ENCODE measurements at regions not wholly inside any gene's neighbourhood (a gene's known extent, or its start where the extent isn't known, plus 50 kb on each side); places are given as distances from the start of the nearest gene placed in this dataset.
A peak's percentile ranks its signal among the peaks of the same experiment; 100 is the strongest.

DNA sequence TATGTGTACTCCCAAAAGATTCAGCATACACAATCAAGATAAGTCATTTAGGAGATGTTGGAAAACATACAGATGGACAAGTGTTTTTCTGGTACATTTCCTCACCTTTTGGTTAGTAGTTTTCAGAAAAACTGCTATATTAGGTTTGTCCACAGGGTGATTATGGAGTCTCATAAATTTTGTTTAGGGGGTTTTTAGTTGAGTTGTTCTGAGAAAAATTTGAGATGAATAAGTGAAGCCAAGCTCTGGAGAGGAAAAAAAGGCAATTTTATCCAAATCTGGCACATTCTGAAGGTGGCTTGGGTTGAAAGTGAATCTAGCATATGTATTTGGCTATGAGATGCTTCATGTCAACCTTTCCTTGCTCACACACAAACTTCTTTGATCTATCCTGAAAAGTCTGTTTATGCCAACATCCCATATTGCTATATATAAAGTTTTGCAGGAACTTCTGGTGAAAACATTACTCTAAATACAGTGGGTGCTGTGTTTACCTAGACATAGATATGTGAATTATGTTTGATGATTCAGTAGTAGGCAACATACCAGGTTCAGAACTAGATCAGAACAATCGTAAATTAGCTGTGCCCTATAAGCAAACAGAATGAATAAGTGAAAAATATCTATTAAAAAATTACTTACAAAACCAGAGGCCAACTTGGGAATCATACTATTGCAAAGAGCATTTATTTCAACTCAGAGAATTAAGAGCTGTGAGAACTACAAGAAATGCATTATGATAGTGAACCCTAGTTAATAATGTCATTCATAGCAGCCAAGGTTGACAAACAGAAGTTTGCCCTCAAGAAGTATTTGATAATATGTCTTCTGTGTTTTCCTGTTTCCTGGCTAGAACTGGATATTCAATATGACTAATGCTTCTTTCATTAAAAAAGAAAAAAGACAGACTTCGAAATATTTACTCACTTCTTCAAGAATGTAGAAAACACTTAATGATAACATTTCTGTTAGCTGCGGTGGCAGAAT, 552.0 kb downstream of the IRS1 start:
- no peak for DNase-seq (ENCODE audit: low read depth in 4 of 4, low spot score in 2 of 4)

- no peak for DNase-seq (ENCODE audit: low read depth in 4 of 4, low spot score in 2 of 4)
Observed at GRCh38 chr2:226234187-226234586, 565.4 kb downstream of the IRS1 start.

GRCh38 chr2:226233388-226233787, 566.2 kb downstream of the IRS1 start:
- no peak for DNase-seq (ENCODE audit: low read depth in 4 of 4, low spot score in 2 of 4)

DNA sequence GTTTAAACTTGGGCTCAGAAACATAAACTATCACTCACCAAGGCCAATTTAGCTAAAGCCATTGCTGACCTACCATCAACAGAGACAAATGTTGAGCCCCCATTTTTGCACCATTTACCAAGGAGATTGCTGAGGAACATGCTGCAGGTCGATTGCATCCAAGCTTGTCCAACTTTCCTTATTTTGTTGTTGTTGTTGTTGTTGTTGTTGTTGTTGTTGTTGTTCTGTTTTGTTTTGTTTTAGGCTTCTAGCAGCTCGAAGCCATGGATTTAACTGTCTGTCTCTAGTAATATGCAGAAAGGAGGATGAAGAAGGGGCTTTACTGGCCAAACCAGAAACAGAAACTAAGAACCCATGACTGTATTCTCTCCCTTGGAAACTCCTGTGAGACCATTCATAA, 571.5 kb downstream of the IRS1 start:
- no peak for DNase-seq (ENCODE audit: low read depth in 4 of 4, low spot score in 2 of 4)

DNA sequence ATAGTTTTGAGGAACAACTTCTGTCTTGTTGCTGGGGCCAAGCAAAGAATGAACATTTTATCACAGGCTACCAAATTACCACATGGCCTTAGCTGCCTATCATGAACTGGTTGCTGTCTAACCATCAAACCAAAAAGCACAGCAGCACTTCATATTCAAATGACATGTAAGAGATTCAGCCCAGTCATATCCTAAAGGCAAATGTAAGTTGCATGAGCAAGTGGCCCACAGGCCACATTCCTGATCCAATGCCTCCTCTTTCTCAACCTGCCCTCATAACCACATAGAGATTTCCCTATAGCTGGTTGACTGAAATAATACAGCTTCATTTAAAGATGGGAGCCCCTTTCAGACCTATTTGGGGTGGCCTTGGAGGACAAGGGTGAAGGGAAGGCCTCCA, 572.3 kb downstream of the IRS1 start:
- no peak for DNase-seq (ENCODE audit: low read depth in 4 of 4, low spot score in 2 of 4)

DNA sequence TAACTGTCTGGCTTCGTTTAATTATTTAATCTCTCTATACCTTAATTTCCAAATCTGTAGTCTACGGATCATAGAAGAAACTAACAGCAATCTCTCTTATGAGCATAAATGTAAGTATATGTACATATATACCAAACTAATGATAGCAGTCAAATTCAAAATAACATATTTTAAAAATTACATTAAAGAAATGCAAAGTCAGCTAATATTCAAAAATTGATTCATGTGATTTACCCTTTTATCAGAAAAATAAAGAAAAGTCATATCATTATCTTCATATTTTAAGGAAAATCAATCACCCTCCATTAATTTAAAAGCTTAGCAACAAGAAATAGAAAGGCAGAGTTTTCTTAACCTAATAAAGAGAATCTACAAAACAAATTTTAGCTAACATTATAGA, 575.9 kb downstream of the IRS1 start:
- no peak for DNase-seq (ENCODE audit: low read depth in 4 of 4, low spot score in 2 of 4)

DNA sequence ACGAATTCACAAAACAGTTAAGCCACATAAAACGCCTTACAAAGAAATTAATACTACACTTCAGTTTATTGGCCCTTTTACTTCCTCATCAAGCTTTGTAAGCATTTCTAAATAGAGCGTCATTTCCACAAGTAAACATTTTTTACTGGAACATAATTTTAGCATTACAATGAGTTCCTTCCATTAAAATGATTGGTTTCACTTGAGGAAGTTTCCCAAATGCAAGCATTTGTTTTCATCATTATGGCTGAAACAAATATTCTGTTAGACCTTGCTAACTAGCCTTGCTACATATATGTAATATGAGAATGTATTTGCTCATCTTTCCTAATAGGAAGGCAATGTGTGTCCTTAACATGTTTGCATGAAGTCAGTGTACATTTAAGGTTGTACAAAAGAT, 579.1 kb downstream of the IRS1 start:
- DNase-seq (ENCODE audit: low read depth in 4 of 4, low spot score in 2 of 4), result no peak

GRCh38 chr2:226217191-226217590, 582.4 kb downstream of the IRS1 start:
- no peak for DNase-seq (ENCODE audit: low read depth in 4 of 4, low spot score in 2 of 4)

- no peak for DNase-seq (ENCODE audit: low read depth in 4 of 4, low spot score in 2 of 4)
Observed at GRCh38 chr2:226216575-226216974, 583.0 kb downstream of the IRS1 start.

DNA sequence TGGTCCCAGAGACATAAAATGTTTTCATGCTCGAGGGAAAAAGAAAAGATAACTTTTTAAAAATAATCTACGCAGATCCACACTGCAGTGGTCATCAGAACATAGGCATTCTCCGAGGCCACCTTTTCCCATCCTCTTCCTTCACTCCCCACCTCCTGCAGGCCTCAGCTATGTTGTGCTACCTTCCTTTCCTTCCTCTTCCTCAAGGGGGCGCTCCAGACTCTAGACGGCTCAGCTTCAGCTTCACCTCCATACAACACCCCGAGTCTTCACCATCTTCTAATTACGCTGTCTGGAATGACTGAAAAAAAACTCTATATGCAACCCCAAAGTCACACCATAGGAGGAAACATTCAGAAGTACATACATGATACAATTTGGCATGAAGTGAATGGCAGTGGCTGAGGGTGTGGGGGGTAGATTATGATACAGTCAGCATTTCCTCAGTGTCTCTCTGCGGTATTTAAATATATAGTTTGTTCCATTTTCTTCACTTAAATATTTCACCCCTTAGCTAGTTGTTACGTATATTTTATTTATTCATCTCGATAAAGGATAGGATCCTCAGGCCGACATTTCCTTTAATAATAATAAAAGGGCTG, 583.6 kb downstream of the IRS1 start:
- DNase-seq (ENCODE audit: low read depth in 4 of 4, low spot score in 2 of 4), result peak; percentile 18 to 44 (median 19)

- DNase-seq (ENCODE audit: low read depth in 4 of 4, low spot score in 2 of 4), result no peak
Observed at GRCh38 chr2:226213717-226214116, 585.9 kb downstream of the IRS1 start.

DNA sequence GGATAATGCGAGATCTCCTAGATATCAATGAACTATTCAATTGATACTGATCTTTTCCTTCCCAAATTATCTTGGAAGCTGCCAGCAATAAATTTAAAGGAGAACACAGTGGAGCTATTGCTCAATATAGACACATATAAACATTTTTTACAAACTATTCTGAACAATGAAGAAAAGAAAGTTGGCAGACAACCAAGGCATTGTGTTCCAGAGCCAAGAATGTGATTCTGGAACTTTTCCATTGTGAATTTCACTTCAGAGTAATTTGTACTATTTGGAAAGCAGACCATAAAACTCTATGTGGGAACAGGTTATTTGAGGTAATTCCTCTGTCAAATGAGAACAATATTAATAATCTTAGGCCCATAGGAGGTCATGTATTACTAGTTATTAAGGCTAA, 588.2 kb downstream of the IRS1 start:
- DNase-seq (ENCODE audit: low read depth in 4 of 4, low spot score in 2 of 4), result no peak

- no peak for DNase-seq (ENCODE audit: low read depth in 4 of 4, low spot score in 2 of 4)
Observed at GRCh38 chr2:226208726-226209125, 590.9 kb downstream of the IRS1 start.

GRCh38 chr2:226207671-226208070, 591.9 kb downstream of the IRS1 start:
- no peak for DNase-seq (ENCODE audit: low read depth in 4 of 4, low spot score in 2 of 4)

- no peak for DNase-seq (ENCODE audit: low read depth in 4 of 4, low spot score in 2 of 4)
Observed at GRCh38 chr2:226199555-226199954, 600.1 kb downstream of the IRS1 start.

GRCh38 chr2:226198956-226199355, 600.7 kb downstream of the IRS1 start:
- DNase-seq (ENCODE audit: low read depth in 4 of 4, low spot score in 2 of 4), result no peak

DNA sequence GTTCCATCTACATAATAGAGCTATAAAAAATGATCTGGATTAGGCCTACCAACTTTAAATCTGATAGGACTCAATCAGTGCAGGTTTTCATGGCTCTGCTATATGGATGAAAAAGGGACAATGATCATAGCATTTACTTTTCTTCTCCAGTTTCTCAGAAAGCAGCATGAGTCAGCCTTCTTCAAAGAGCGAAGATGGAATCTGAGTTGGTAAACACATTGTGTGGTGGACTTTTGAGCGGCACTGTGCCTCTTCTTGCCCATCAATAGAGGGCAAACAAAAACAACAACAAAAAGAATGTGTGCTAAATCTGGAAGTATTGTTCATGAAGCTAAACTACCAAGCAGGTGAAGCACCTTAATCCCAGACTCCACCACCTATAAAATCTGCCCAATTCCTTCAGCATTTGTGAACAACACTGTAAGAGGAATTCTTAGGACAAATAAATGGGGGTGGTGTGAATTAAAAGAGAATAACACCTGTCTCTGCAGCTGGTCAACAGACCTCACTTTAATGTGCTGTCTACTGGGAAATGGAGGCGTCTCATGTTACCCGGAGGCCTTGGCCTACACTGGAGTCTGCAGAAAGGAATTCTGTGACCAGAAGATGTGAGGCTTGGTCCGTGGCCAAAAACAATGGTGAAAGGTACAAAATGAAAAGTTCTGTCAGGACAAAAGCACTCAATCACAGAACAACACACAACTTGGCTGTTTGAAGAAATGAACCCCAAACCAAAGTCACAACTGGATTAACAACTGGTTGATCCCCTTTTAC, 609.0 kb downstream of the IRS1 start:
- DNase-seq (ENCODE audit: low read depth in 4 of 4, low spot score in 2 of 4), result peak in 1 of 4 donors; percentile 59

DNA sequence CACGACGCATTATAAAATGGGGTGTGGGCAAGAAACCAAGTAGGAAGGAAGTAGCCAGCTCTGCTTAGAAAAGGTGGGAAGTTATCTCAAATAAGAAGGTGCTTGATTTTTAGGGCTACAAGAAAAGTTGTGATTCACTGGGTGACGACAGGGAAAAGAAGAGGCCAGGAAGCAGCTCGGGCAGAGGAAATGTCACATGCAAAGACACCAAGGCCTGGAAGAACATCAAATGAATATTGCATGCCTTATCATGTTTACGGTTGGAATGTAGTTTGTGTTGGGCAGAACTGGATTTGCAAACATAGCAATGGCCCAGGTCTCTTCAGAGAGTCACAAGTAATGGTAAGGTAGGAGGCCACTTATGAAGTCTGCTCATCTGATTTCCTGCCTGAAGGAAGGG, 610.6 kb downstream of the IRS1 start:
- DNase-seq (ENCODE audit: low read depth in 4 of 4, low spot score in 2 of 4), result no peak

DNA sequence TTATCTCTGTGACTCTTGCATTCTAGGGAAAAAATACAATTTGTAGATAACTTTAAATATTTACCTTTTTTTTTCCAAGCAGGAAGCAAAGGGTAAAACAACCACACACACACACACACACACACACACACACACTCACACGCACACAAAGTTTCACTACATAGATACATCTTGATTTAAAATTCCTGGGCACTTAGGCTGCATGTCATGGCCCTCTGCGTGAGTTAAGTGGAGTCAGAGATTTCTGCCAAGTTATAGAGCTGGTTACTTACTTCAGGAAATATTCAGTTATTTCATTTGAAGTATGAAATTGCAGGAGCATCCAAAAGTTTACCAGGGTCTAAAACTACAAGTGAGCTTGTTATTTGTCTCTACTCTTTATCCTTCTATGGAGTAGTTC, 612.0 kb downstream of the IRS1 start:
- DNase-seq (ENCODE audit: low read depth in 4 of 4, low spot score in 2 of 4), result no peak

GRCh38 chr2:226187156-226187555, 612.5 kb downstream of the IRS1 start:
- DNase-seq (ENCODE audit: low read depth in 4 of 4, low spot score in 2 of 4), result no peak

- DNase-seq (ENCODE audit: low read depth in 4 of 4, low spot score in 2 of 4), result no peak
Observed at GRCh38 chr2:226185616-226186211, 613.9 kb downstream of the IRS1 start.

All from left renal cortex interstitium (tissue), 4 donors.